ENCODE measurements at regions not wholly inside any gene's neighbourhood (a gene's known extent, or its start where the extent isn't known, plus 50 kb on each side); places are given as distances from the start of the nearest gene placed in this dataset.
"Not testable (repeated sequence)": the region's sequence is repeated elsewhere in the genome, so short reads cannot be mapped to it uniquely, and the experiment has no call there.

GRCh38 chr6:159400826-159401225 is 231.6 kb downstream of the FNDC1 start:
- H3K9me3 ChIP-seq (ENCODE audit: severe bottlenecking) = no peaks in the 10 kb centered on the region
- no peak for TF ChIP-seq CTCF (IDR thresholded peaks at IDR 0.05; ENCODE audit: poor library complexity, severe bottlenecking)
- H3K4me1 ChIP-seq (ENCODE audit: insufficient read depth, poor library complexity, severe bottlenecking) = no peaks in the 10 kb centered on the region
- H3K27me3 ChIP-seq (ENCODE audit: insufficient read depth, poor library complexity, severe bottlenecking) = peaks cover 2% of the 10 kb centered on the region
- no peaks in the 10 kb centered on the region for H3K36me3 ChIP-seq (ENCODE audit: low read depth)
- no peak for ATAC-seq (ENCODE audit: low read depth)
- H3K4me3 ChIP-seq (ENCODE audit: severe bottlenecking) = no peak overlapping the region
- no peak overlapping the region for H3K27ac ChIP-seq (ENCODE audit: poor library complexity, severe bottlenecking)
- DNase-seq (ENCODE audit: low spot score) = no peak

GRCh38 chr6:159399751-159400221 is 230.6 kb downstream of the FNDC1 start:
- DNase-seq (ENCODE audit: low spot score) (no peak), ATAC-seq (ENCODE audit: low read depth) (no peak)
- H3K9me3 ChIP-seq (ENCODE audit: severe bottlenecking) = no peaks in the 10 kb centered on the region
- H3K27ac ChIP-seq (ENCODE audit: poor library complexity, severe bottlenecking) = no peak overlapping the region
- no peak for TF ChIP-seq CTCF (IDR thresholded peaks at IDR 0.05; ENCODE audit: poor library complexity, severe bottlenecking)
- H3K27me3 ChIP-seq (ENCODE audit: insufficient read depth, poor library complexity, severe bottlenecking) = peaks cover 2% of the 10 kb centered on the region
- H3K4me1 ChIP-seq (ENCODE audit: insufficient read depth, poor library complexity, severe bottlenecking) = no peaks in the 10 kb centered on the region
- H3K4me3 ChIP-seq (ENCODE audit: severe bottlenecking) = no peak overlapping the region
- no peaks in the 10 kb centered on the region for H3K36me3 ChIP-seq (ENCODE audit: low read depth)

GRCh38 chr6:159398633-159399032 is 229.4 kb downstream of the FNDC1 start:
- Histone ChIP-seq H3K4me3 (ENCODE audit: severe bottlenecking) (no peak overlapping the region), H3K27ac (ENCODE audit: poor library complexity, severe bottlenecking) (no peak overlapping the region), H3K27me3 (ENCODE audit: insufficient read depth, poor library complexity, severe bottlenecking) (peaks cover 2% of the 10 kb centered on the region), H3K9me3 (ENCODE audit: severe bottlenecking) (no peaks in the 10 kb centered on the region), H3K36me3 (ENCODE audit: low read depth) (no peaks in the 10 kb centered on the region), H3K4me1 (ENCODE audit: insufficient read depth, poor library complexity, severe bottlenecking) (no peaks in the 10 kb centered on the region)
- DNase-seq (ENCODE audit: low spot score) (no peak), ATAC-seq (ENCODE audit: low read depth) (no peak)
- TF ChIP-seq CTCF (IDR thresholded peaks at IDR 0.05; ENCODE audit: poor library complexity, severe bottlenecking) = no peak

GRCh38 chr6:159397753-159398152 is 228.6 kb downstream of the FNDC1 start:
- Histone ChIP-seq H3K4me3 (ENCODE audit: severe bottlenecking) (no peak overlapping the region), H3K27me3 (ENCODE audit: insufficient read depth, poor library complexity, severe bottlenecking) (peaks cover 2% of the 10 kb centered on the region), H3K36me3 (ENCODE audit: low read depth) (no peaks in the 10 kb centered on the region), H3K9me3 (ENCODE audit: severe bottlenecking) (no peaks in the 10 kb centered on the region), H3K27ac (ENCODE audit: poor library complexity, severe bottlenecking) (no peak overlapping the region), H3K4me1 (ENCODE audit: insufficient read depth, poor library complexity, severe bottlenecking) (no peaks in the 10 kb centered on the region)
- no peak for TF ChIP-seq CTCF (IDR thresholded peaks at IDR 0.05; ENCODE audit: poor library complexity, severe bottlenecking)
- ATAC-seq (ENCODE audit: low read depth) (no peak), DNase-seq (ENCODE audit: low spot score) (no peak)

GRCh38 chr6:159395609-159396008 is 226.4 kb downstream of the FNDC1 start:
- ATAC-seq (ENCODE audit: low read depth) = no peak
- H3K27me3 ChIP-seq (ENCODE audit: insufficient read depth, poor library complexity, severe bottlenecking) = peaks cover 2% of the 10 kb centered on the region
- H3K27ac ChIP-seq (ENCODE audit: poor library complexity, severe bottlenecking) = no peak overlapping the region
- no peaks in the 10 kb centered on the region for H3K9me3 ChIP-seq (ENCODE audit: severe bottlenecking)
- no peak overlapping the region for H3K4me3 ChIP-seq (ENCODE audit: severe bottlenecking)
- DNase-seq (ENCODE audit: low spot score) = no peak
- no peaks in the 10 kb centered on the region for H3K36me3 ChIP-seq (ENCODE audit: low read depth)
- no peak for TF ChIP-seq CTCF (IDR thresholded peaks at IDR 0.05; ENCODE audit: poor library complexity, severe bottlenecking)
- H3K4me1 ChIP-seq (ENCODE audit: insufficient read depth, poor library complexity, severe bottlenecking) = no peaks in the 10 kb centered on the region

- H3K9me3 ChIP-seq (ENCODE audit: severe bottlenecking); H3K36me3 ChIP-seq (ENCODE audit: low read depth); H3K27ac ChIP-seq (ENCODE audit: poor library complexity, severe bottlenecking); H3K4me1 ChIP-seq (ENCODE audit: insufficient read depth, poor library complexity, severe bottlenecking); H3K4me3 ChIP-seq (ENCODE audit: severe bottlenecking); ATAC-seq (ENCODE audit: low read depth); DNase-seq (ENCODE audit: low spot score): not testable (repeated sequence)
- peaks cover 16% of the 10 kb centered on the region for H3K27me3 ChIP-seq (ENCODE audit: insufficient read depth, poor library complexity, severe bottlenecking)
Observed at GRCh38 chr6:159392695-159393094, 223.5 kb downstream of the FNDC1 start.
